HUDEP-2 (cell line): ENCODE measurements at regions not wholly inside any gene's neighbourhood (a gene's known extent, or its start where the extent isn't known, plus 50 kb on each side); places are given as distances from the start of the nearest gene placed in this dataset.
A peak's percentile ranks its signal among the peaks of the same experiment; 100 is the strongest.
"Not testable (repeated sequence)": the region's sequence is repeated elsewhere in the genome, so short reads cannot be mapped to it uniquely, and the experiment has no call there.

Experiments used
- DNase-seq, 76 experiments: peaks; one replicate each; lab custom pipeline; 2025; ENCODE audit not compliant: unreplicated experiment in 76 of 76; lab: John Stamatoyannopoulos, UW

GRCh38 chr2:53498210-53498609, 269.4 kb upstream of the CHAC2 start:
- DNase-seq = no peak

- no peak for DNase-seq
Measured at GRCh38 chr2:53497020-53497419, 270.6 kb upstream of the CHAC2 start.

GRCh38 chr2:53493210-53493609, 274.4 kb upstream of the CHAC2 start:
- no peak for DNase-seq

DNA sequence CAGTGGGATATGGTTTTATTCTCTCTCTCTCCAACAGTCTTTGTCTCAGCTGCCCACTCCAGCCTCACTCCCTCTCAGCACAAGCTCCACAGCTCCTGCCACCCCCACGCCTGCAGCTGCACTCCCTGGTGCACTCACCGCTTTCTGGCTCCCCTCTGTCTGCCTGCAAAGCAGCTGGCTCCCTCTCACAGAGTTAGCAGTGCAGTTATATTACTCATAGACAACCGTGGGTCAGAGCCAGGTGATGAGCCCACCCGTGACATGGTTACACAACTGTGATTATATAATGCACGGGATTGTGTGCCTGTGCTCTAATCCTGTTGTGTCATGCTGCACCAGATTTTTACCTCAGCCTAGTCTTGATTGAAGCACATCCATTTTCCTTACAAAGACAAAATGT, 276.9 kb upstream of the CHAC2 start:
- DNase-seq = no peak

DNA sequence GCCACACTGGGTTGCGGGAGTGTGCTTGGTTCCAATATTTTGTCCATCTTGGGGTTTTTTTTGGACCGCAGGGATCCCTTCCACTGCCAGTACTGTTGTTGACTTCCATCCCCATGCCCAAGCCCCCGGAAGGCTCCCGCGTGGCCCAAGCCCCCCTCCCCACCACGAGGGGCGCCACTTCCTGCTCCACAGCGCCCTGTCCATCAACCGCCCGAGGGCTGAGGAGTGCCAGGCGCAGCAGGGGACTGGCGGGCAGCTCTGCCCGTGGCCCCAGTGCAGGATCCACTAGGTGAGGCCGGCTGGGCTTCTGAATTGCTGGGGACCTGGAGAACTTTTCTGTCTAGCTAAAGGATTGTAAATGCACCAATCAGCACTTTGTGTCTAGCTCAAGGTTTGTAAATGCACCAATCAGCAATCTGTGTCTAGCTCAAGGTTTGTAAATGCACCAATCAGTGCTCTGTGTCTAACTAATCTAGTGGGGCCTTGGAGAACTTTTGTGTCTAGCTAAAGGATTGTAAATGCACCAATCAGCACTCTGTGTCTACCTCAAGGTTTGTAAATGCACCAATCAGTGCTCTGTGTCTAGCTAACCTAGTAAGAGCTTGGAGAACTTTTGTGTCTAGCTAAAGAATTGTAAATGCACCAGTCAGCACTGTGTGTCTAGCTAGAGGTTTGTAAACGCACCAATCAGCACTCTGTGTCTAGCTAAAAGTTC, 281.3 kb upstream of the CHAC2 start:
- not testable (repeated sequence) for DNase-seq

DNA sequence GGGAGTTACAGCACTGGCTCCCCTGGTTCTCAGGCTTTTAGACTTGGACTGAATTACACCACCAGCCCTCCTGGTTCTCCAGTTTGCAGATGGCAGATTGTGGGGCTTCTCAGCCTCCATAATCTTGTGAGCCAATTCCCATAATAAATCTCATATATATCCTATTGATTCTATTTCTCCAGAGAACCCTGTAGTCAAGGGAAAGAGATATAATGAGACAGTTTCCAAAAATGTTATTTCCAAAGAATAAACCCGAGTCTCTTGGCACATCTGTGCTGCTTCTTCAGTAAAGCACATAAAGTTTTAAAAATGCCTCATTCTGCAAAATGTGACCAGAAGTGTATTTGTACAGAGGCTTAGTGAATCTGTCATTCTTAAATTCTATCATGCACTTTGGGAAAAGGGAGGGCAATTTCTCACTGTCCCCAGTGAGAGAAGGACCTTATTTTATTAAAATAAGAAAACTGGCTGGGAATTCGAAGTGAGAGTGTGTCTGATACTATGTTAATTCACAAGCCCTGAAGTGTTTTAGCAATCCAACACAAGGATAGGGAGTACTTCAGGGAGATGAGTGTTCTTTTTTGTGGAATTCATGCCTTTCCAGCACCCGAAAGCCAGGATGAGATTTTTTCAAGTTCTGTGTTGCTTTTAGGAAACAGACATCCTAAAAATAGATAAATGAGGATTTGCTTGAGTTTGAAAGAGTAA, 282.4 kb upstream of the CHAC2 start:
- DNase-seq = no peak

DNA sequence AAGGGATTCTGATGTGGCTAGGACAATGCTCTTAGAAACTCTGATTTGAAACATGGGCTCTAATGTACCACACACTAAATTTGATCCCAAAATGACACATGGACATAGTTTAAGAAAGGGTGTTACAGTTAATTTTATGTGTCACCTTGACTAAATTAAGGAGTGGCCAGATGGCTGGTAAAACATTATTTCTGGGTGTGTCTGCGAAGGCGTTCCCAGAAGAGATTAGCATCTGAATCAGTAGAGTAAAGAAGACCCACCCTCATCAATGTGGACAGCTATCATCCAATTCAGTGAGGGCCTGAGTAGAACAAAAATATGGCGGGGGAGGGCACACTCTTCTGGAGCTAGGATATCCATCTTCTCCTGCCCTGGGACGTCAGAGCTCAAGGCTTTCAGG, 283.1 kb upstream of the CHAC2 start:
- no peak for DNase-seq

DNA sequence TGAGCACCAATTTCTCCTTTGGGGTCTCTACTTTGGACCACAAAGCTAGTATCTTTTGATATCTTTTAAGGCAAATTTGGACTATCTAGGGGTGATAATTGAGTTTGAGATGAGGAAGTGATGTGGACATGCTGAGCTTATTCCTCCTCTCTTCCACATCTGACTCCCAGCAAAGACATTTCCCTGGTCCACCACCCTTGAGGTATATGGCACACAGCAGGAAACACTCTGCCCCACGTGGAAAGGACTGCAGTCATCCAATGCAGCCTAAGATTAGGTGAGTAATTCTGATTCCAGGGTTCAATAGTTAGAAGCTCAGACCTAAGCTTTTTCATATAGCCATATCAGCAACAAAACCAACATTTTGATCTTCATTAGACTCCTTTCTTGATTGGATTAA, 290.1 kb upstream of the CHAC2 start:
- no peak for DNase-seq

- no peak for DNase-seq
Measured at GRCh38 chr2:53476834-53477233, 290.8 kb upstream of the CHAC2 start.

DNA sequence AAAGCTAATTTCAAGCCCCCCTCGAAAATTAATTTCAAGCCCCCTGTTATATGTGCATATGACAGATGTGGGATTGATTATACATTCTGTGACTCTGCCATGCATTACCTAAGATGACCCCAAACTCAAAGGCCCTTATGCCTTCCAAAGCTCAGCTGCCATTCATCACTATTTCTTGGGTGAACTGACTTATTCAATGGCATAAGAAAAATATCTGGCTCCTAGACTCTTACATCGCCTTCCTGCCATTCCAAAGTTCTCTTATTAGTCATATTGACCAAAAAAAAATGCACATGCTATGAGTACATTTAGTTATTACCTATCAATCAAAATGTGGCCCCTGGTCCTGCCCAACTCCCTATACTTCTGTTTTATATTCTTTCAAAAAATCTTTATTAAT, 291.8 kb upstream of the CHAC2 start:
- DNase-seq = no peak

DNA sequence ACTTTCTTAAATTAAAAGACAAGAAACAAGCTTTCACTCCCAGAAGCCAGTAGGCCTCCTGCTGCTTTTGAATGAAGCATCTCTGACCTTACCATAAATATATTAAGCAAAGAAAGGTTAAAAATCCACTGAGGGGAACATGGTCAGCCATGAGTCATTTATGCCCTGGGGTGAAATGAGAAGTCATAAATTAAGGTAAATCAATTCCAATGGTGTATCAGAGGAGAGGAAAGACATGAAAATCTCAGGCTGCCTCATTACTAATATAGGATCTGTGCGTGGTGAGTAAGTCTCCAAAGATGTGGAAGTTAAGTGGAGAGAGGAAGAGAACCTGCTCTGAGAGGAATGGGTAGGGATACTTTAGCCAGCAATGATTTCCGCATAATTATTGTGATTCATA, 292.3 kb upstream of the CHAC2 start:
- no peak for DNase-seq

- no peak for DNase-seq
Measured at GRCh38 chr2:53474914-53475313, 292.7 kb upstream of the CHAC2 start.

GRCh38 chr2:53473775-53474311, 293.8 kb upstream of the CHAC2 start:
- DNase-seq = no peak

DNA sequence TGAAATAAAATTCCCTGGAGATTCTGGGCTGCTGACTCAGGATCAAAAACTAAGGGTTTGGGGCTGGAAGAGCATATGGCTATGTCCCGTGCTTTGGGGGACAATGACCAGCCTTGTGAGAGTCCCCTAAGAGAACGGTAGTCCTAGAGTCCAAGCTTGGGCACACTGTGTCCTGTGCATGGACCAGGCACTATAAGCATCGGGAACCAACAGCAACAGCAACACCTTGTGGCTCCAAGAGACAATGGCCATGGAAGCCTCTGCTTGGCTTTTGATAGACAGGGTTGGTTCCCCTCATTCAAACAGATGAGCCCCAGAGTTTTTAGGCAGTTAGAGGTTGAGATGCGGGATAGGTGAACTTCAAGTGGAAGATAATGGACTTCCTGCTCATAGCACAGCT, 294.4 kb upstream of the CHAC2 start:
- DNase-seq = no peak

GRCh38 chr2:53467467-53468180, 300.0 kb upstream of the CHAC2 start:
- no peak for DNase-seq

- DNase-seq = no peak
Measured at GRCh38 chr2:53463806-53464726, 303.5 kb upstream of the CHAC2 start.

- DNase-seq = no peak
Measured at GRCh38 chr2:53460937-53461336, 306.7 kb upstream of the CHAC2 start.

DNA sequence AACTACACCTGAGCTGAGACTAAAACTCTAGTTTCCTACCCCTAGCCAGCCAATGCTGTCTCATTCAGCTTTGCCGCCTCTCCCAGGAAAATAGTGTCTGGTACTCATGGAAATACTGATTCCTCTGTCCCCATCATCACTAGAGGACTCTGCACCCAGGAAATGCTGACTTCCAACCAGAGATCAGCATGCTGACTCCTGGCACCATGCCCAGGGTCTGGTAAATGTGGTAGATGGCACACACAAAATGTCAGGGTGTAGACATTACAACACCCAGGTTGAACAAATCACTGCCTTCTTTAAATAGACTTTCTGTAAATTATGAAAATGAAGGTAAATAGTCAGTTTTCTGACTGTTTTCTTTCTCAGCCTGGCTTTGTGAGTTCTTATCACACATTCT, 307.3 kb upstream of the CHAC2 start:
- peak in 4 of 76 experiments; percentile 1 to 7 (median 4) for DNase-seq

DNA sequence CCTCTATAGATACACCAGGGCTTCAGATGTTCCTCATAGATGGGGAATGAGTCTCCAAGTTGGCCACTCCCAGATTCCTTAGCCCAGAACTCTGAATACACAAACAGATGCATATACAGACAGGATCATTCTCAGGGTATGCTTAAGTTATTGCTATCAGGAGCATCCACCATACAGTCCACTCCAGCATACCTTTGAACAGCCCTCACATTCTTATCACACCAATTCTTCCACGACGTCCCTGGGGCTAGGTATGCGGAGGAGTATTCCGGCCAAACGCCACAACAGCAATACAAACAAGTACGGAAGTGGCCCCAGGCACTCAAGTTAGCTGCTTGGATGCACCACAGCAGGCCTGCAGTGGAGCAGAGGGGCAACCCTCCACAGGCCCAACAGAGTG, 312.5 kb upstream of the CHAC2 start:
- DNase-seq = no peak

GRCh38 chr2:53452957-53453748, 314.5 kb upstream of the CHAC2 start:
- no peak for DNase-seq
